ENCODE measurements at regions not wholly inside any gene's neighbourhood (a gene's known extent, or its start where the extent isn't known, plus 50 kb on each side); places are given as distances from the start of the nearest gene placed in this dataset.
"Not testable (repeated sequence)": the region's sequence is repeated elsewhere in the genome, so short reads cannot be mapped to it uniquely, and the experiment has no call there.

GRCh38 chr1:43018121-43018520 is 59.5 kb upstream of the SLC2A1 start:
- Histone ChIP-seq H3K9me3 (replicated peaks; ENCODE audit: insufficient read depth, low read length) (no peaks in the 10 kb centered on the region), H4K20me1 (ENCODE audit: insufficient read depth, low read length) (no peaks in the 10 kb centered on the region), H3K4me1 (ENCODE audit: low read length) (no peaks in the 10 kb centered on the region), H3K4me2 (ENCODE audit: low read depth, low read length) (no peak overlapping the region), H3K9ac (ENCODE audit: low read length) (no peak overlapping the region), H3K79me2 (ENCODE audit: low read length) (no peaks in the 10 kb centered on the region), H3K36me3 (replicated peaks; ENCODE audit: insufficient read depth, low read length) (no peaks in the 10 kb centered on the region), H3K4me3 (ENCODE audit: low read length) (no peak overlapping the region), H3K27me3 (replicated peaks; ENCODE audit: insufficient read depth, low read length) (no peaks in the 10 kb centered on the region), H2AFZ (ENCODE audit: low read length) (no peak overlapping the region), H3K27ac (ENCODE audit: low read length) (no peak overlapping the region), H3K9me2 (replicated peaks; ENCODE audit: insufficient read depth, low read length) (no peaks in the 10 kb centered on the region), H3F3A (ENCODE audit: insufficient read depth, low read length) (no peaks in the 10 kb centered on the region)
- DNase-seq: no peak
- TF ChIP-seq CTCF (IDR thresholded peaks at IDR 0.05; ENCODE audit: low read length) (no peak), EZH2 (optimal IDR thresholded peaks at IDR 0.05; ENCODE audit: low read depth, low read length) (no peak), EZH2phosphoT487 (IDR thresholded peaks at IDR 0.05; ENCODE audit: low read length) (no peak)

- Histone ChIP-seq H3K4me2 (ENCODE audit: low read depth, low read length) (no peak overlapping the region), H3K9me3 (replicated peaks; ENCODE audit: insufficient read depth, low read length) (no peaks in the 10 kb centered on the region), H3K9me2 (replicated peaks; ENCODE audit: insufficient read depth, low read length) (no peaks in the 10 kb centered on the region), H2AFZ (ENCODE audit: low read length) (no peak overlapping the region), H4K20me1 (ENCODE audit: insufficient read depth, low read length) (no peaks in the 10 kb centered on the region), H3F3A (ENCODE audit: insufficient read depth, low read length) (no peaks in the 10 kb centered on the region), H3K27ac (ENCODE audit: low read length) (no peak overlapping the region), H3K79me2 (ENCODE audit: low read length) (no peaks in the 10 kb centered on the region), H3K27me3 (replicated peaks; ENCODE audit: insufficient read depth, low read length) (no peaks in the 10 kb centered on the region), H3K9ac (ENCODE audit: low read length) (no peak overlapping the region), H3K36me3 (replicated peaks; ENCODE audit: insufficient read depth, low read length) (no peaks in the 10 kb centered on the region), H3K4me1 (ENCODE audit: low read length) (no peaks in the 10 kb centered on the region), H3K4me3 (ENCODE audit: low read length) (no peak overlapping the region)
- no peak for DNase-seq
- TF ChIP-seq CTCF (IDR thresholded peaks at IDR 0.05; ENCODE audit: low read length) (no peak), EZH2phosphoT487 (IDR thresholded peaks at IDR 0.05; ENCODE audit: low read length) (no peak), EZH2 (optimal IDR thresholded peaks at IDR 0.05; ENCODE audit: low read depth, low read length) (no peak)
Observed at GRCh38 chr1:43015269-43015668, 56.6 kb upstream of the SLC2A1 start.

GRCh38 chr1:43014579-43014978 is 55.9 kb upstream of the SLC2A1 start:
- not testable (repeated sequence) for H3K9me2 ChIP-seq (replicated peaks; ENCODE audit: insufficient read depth, low read length); H4K20me1 ChIP-seq (ENCODE audit: insufficient read depth, low read length); H3K9ac ChIP-seq (ENCODE audit: low read length); H3K27me3 ChIP-seq (replicated peaks; ENCODE audit: insufficient read depth, low read length); H3K4me3 ChIP-seq (ENCODE audit: low read length); H3F3A ChIP-seq (ENCODE audit: insufficient read depth, low read length); DNase-seq; H3K4me1 ChIP-seq (ENCODE audit: low read length); H3K27ac ChIP-seq (ENCODE audit: low read length); H3K4me2 ChIP-seq (ENCODE audit: low read depth, low read length); H3K79me2 ChIP-seq (ENCODE audit: low read length); H2AFZ ChIP-seq (ENCODE audit: low read length); H3K9me3 ChIP-seq (replicated peaks; ENCODE audit: insufficient read depth, low read length); H3K36me3 ChIP-seq (replicated peaks; ENCODE audit: insufficient read depth, low read length)

GRCh38 chr1:43011020-43011419 is 52.4 kb upstream of the SLC2A1 start:
- no peak overlapping the region for H3K9ac ChIP-seq (ENCODE audit: low read length)
- TF ChIP-seq EZH2 (optimal IDR thresholded peaks at IDR 0.05; ENCODE audit: low read depth, low read length): no peak
- TF ChIP-seq CTCF (IDR thresholded peaks at IDR 0.05; ENCODE audit: low read length): no peak
- TF ChIP-seq EZH2phosphoT487 (IDR thresholded peaks at IDR 0.05; ENCODE audit: low read length): no peak
- no peaks in the 10 kb centered on the region for H3K9me2 ChIP-seq (replicated peaks; ENCODE audit: insufficient read depth, low read length)
- no peak overlapping the region for H2AFZ ChIP-seq (ENCODE audit: low read length)
- no peaks in the 10 kb centered on the region for H3K9me3 ChIP-seq (replicated peaks; ENCODE audit: insufficient read depth, low read length)
- no peak overlapping the region for H3K27ac ChIP-seq (ENCODE audit: low read length)
- H3K4me1 ChIP-seq (ENCODE audit: low read length): no peaks in the 10 kb centered on the region
- no peaks in the 10 kb centered on the region for H3K27me3 ChIP-seq (replicated peaks; ENCODE audit: insufficient read depth, low read length)
- no peaks in the 10 kb centered on the region for H3F3A ChIP-seq (ENCODE audit: insufficient read depth, low read length)
- H3K4me2 ChIP-seq (ENCODE audit: low read depth, low read length): no peak overlapping the region
- H3K4me3 ChIP-seq (ENCODE audit: low read length): no peak overlapping the region
- no peaks in the 10 kb centered on the region for H4K20me1 ChIP-seq (ENCODE audit: insufficient read depth, low read length)
- DNase-seq: no peak
- H3K36me3 ChIP-seq (replicated peaks; ENCODE audit: insufficient read depth, low read length): no peaks in the 10 kb centered on the region
- no peaks in the 10 kb centered on the region for H3K79me2 ChIP-seq (ENCODE audit: low read length)
